ENCODE measurements at regions not wholly inside any gene's neighbourhood (a gene's known extent, or its start where the extent isn't known, plus 50 kb on each side); places are given as distances from the start of the nearest gene placed in this dataset.

GRCh38 chr5:117218789-117219188, 644.2 kb upstream of the SEMA6A start:
- no peak for DNase-seq (ENCODE audit: low read depth)

GRCh38 chr5:117212866-117213265, 638.2 kb upstream of the SEMA6A start:
- DNase-seq (ENCODE audit: low read depth): no peak

GRCh38 chr5:117210796-117211195, 636.2 kb upstream of the SEMA6A start:
- DNase-seq (ENCODE audit: low read depth): no peak

- no peak for DNase-seq (ENCODE audit: low read depth)
Observed at GRCh38 chr5:117209479-117209878, 634.9 kb upstream of the SEMA6A start.

- DNase-seq (ENCODE audit: low read depth): no peak
Observed at GRCh38 chr5:117207088-117207668, 632.6 kb upstream of the SEMA6A start.

GRCh38 chr5:117205894-117206293, 631.3 kb upstream of the SEMA6A start:
- DNase-seq (ENCODE audit: low read depth): no peak

- no peak for DNase-seq (ENCODE audit: low read depth)
Observed at GRCh38 chr5:117204926-117205869, 630.6 kb upstream of the SEMA6A start.

- no peak for DNase-seq (ENCODE audit: low read depth)
Observed at GRCh38 chr5:117204404-117204803, 629.8 kb upstream of the SEMA6A start.

- no peak for DNase-seq (ENCODE audit: low read depth)
Observed at GRCh38 chr5:117203584-117203983, 629.0 kb upstream of the SEMA6A start.

GRCh38 chr5:117201001-117201400, 626.4 kb upstream of the SEMA6A start:
- no peak for DNase-seq (ENCODE audit: low read depth)

GRCh38 chr5:117195076-117195475, 620.5 kb upstream of the SEMA6A start:
- no peak for DNase-seq (ENCODE audit: low read depth)

- DNase-seq (ENCODE audit: low read depth): no peak
Observed at GRCh38 chr5:117191251-117191650, 616.6 kb upstream of the SEMA6A start.

GRCh38 chr5:117189784-117190183, 615.2 kb upstream of the SEMA6A start:
- no peak for DNase-seq (ENCODE audit: low read depth)

GRCh38 chr5:117188211-117188610, 613.6 kb upstream of the SEMA6A start:
- no peak for DNase-seq (ENCODE audit: low read depth)

- DNase-seq (ENCODE audit: low read depth): no peak
Observed at GRCh38 chr5:117186751-117187150, 612.1 kb upstream of the SEMA6A start.

GRCh38 chr5:117183326-117183725, 608.7 kb upstream of the SEMA6A start:
- DNase-seq (ENCODE audit: low read depth): no peak

GRCh38 chr5:117182104-117182503, 607.5 kb upstream of the SEMA6A start:
- peak; percentile 12 for DNase-seq (ENCODE audit: low read depth)

- DNase-seq (ENCODE audit: low read depth): no peak
Observed at GRCh38 chr5:117177302-117177701, 602.7 kb upstream of the SEMA6A start.

- DNase-seq (ENCODE audit: low read depth): no peak
Observed at GRCh38 chr5:117165068-117165467, 590.4 kb upstream of the SEMA6A start.

GRCh38 chr5:117161718-117162335, 587.2 kb upstream of the SEMA6A start:
- DNase-seq (ENCODE audit: low read depth): no peak

GRCh38 chr5:117160391-117160790, 585.8 kb upstream of the SEMA6A start:
- no peak for DNase-seq (ENCODE audit: low read depth)

GRCh38 chr5:117149312-117149711, 574.7 kb upstream of the SEMA6A start:
- no peak for DNase-seq (ENCODE audit: low read depth)

GRCh38 chr5:117144086-117144485, 569.5 kb upstream of the SEMA6A start:
- no peak for DNase-seq (ENCODE audit: low read depth)

All from fibroblast of gingiva (primary cell).